ENCODE measurements at regions not wholly inside any gene's neighbourhood (a gene's known extent, or its start where the extent isn't known, plus 50 kb on each side); places are given as distances from the start of the nearest gene placed in this dataset.

DNA sequence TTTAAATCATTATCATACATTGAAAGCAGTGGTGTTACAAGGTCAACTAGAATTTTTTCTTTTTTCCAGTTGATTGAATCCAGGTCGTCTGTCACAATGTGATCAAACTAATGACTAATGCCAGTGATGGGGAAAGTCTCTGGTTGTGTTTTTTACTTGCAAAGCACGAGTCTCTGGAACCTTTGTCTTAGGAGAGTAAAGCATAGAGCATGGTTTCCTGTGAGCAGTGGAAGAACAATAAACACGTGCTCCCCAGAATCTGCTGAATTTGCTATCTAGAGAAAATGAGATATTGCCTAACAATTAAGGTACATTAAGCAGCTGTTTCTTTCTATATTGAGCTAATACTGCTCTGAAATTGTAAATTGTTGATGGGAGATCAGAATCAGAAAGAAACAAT, 1332.4 kb upstream of the TMEFF2 start:
- H3K27me3 Mint-ChIP-seq (ENCODE audit: low read depth in 3 of 3), result peaks cover 0 to 2% (median 0%) of the 10 kb centered on the region in 3 donors
- Histone ChIP-seq H3K27me3 (ENCODE audit: control insufficient read depth in 2 of 2, insufficient read depth in 2 of 2, low read length in 2 of 2) (no peaks in the 10 kb centered on the region), H3K4me1 (ENCODE audit: control insufficient read depth in 1 of 2, insufficient read depth in 2 of 2, low read length in 2 of 2) (no peaks in the 10 kb centered on the region), H3K79me2 (ENCODE audit: insufficient read depth, low read length) (no peaks in the 10 kb centered on the region), H3K36me3 (replicated peaks in 1 of 2; ENCODE audit: control insufficient read depth in 1 of 2, insufficient read depth in 2 of 2, low read length in 2 of 2) (no peaks in the 10 kb centered on the region), H3K4me2 (replicated peaks; ENCODE audit: extremely low read depth, low read length, poor library complexity, severe bottlenecking) (no peak overlapping the region), H3K27ac (ENCODE audit: low read depth in 1 of 2, low read length in 2 of 2) (no peak overlapping the region), H2AFZ (ENCODE audit: insufficient read depth, low read depth, low read length, poor library complexity, severe bottlenecking) (no peak overlapping the region), H3K9ac (ENCODE audit: insufficient read depth, low read length, poor library complexity, severe bottlenecking) (no peak overlapping the region), H3K9me3 (replicated peaks in 1 of 2; ENCODE audit: control insufficient read depth in 1 of 2, insufficient read depth in 1 of 2, low read length in 2 of 2) (no peaks in the 10 kb centered on the region), H3K4me3 (replicated peaks in 1 of 3; ENCODE audit: low read depth in 2 of 3, low read length in 3 of 3) (no peak overlapping the region), H4K20me1 (ENCODE audit: insufficient read depth, low read length) (no peaks in the 10 kb centered on the region)
- WGBS (ENCODE audit: insufficient coverage), result 70% methylated on average over 2 of the region's 3 CpGs
- no peaks in the 10 kb centered on the region for H3K4me1 Mint-ChIP-seq
- H3K4me3 Mint-ChIP-seq, result no peak overlapping the region
- peaks cover 0 to 8% (median 2%) of the 10 kb centered on the region in 7 donors for H3K9me3 Mint-ChIP-seq
- intact Hi-C loops (cut with micrococcal nuclease), result no loop called here
- no peak for DNase-seq
- no peak overlapping the region for H3K27ac Mint-ChIP-seq
- no peaks in the 10 kb centered on the region for H3K36me3 Mint-ChIP-seq
- TF ChIP-seq, protein P1, sequence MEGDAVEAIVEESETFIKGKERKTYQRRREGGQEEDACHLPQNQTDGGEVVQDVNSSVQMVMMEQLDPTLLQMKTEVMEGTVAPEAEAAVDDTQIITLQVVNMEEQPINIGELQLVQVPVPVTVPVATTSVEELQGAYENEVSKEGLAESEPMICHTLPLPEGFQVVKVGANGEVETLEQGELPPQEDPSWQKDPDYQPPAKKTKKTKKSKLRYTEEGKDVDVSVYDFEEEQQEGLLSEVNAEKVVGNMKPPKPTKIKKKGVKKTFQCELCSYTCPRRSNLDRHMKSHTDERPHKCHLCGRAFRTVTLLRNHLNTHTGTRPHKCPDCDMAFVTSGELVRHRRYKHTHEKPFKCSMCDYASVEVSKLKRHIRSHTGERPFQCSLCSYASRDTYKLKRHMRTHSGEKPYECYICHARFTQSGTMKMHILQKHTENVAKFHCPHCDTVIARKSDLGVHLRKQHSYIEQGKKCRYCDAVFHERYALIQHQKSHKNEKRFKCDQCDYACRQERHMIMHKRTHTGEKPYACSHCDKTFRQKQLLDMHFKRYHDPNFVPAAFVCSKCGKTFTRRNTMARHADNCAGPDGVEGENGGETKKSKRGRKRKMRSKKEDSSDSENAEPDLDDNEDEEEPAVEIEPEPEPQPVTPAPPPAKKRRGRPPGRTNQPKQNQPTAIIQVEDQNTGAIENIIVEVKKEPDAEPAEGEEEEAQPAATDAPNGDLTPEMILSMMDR (IDR thresholded peaks at IDR 0.05), result no peak

- H3K27me3 ChIP-seq (ENCODE audit: control insufficient read depth in 2 of 2, insufficient read depth in 2 of 2, low read length in 2 of 2), result no peaks in the 10 kb centered on the region
- no peak overlapping the region for H3K4me3 ChIP-seq (replicated peaks in 1 of 3; ENCODE audit: low read depth in 2 of 3, low read length in 3 of 3)
- no peak overlapping the region for H2AFZ ChIP-seq (ENCODE audit: insufficient read depth, low read depth, low read length, poor library complexity, severe bottlenecking)
- Mint-ChIP-seq H3K9me3 (peaks cover 0 to 8% (median 2%) of the 10 kb centered on the region in 7 donors), H3K27ac (no peak overlapping the region), H3K27me3 (ENCODE audit: low read depth in 3 of 3) (peaks cover 0 to 2% (median 0%) of the 10 kb centered on the region in 3 donors), H3K4me3 (no peak overlapping the region), H3K36me3 (no peaks in the 10 kb centered on the region), H3K4me1 (no peaks in the 10 kb centered on the region)
- H3K36me3 ChIP-seq (replicated peaks in 1 of 2; ENCODE audit: control insufficient read depth in 1 of 2, insufficient read depth in 2 of 2, low read length in 2 of 2), result no peaks in the 10 kb centered on the region
- no peak overlapping the region for H3K9ac ChIP-seq (ENCODE audit: insufficient read depth, low read length, poor library complexity, severe bottlenecking)
- TF ChIP-seq, protein P1 (IDR thresholded peaks at IDR 0.05), result no peak
- no peak overlapping the region for H3K27ac ChIP-seq (ENCODE audit: low read depth in 1 of 2, low read length in 2 of 2)
- intact Hi-C loops (cut with micrococcal nuclease), result no loop called here
- no peak overlapping the region for H3K4me2 ChIP-seq (replicated peaks; ENCODE audit: extremely low read depth, low read length, poor library complexity, severe bottlenecking)
- H3K4me1 ChIP-seq (ENCODE audit: control insufficient read depth in 1 of 2, insufficient read depth in 2 of 2, low read length in 2 of 2), result no peaks in the 10 kb centered on the region
- H4K20me1 ChIP-seq (ENCODE audit: insufficient read depth, low read length), result no peaks in the 10 kb centered on the region
- DNase-seq, result no peak
- H3K9me3 ChIP-seq (replicated peaks in 1 of 2; ENCODE audit: control insufficient read depth in 1 of 2, insufficient read depth in 1 of 2, low read length in 2 of 2), result no peaks in the 10 kb centered on the region
- H3K79me2 ChIP-seq (ENCODE audit: insufficient read depth, low read length), result no peaks in the 10 kb centered on the region
- no CpG with 5 or more reads among the region's 1 CpG for WGBS (ENCODE audit: insufficient coverage)
Observed at GRCh38 chr2:193523662-193524061, 1328.9 kb upstream of the TMEFF2 start.

Measured in CD14-positive monocyte (primary cell).